NB4 (cell line): ENCODE measurements at regions not wholly inside any gene's neighbourhood (a gene's known extent, or its start where the extent isn't known, plus 50 kb on each side); places are given as distances from the start of the nearest gene placed in this dataset.
A peak's percentile ranks its signal among the peaks of the same experiment; 100 is the strongest.

Experiments used
- DNase-seq: peaks from one replicate; pipeline ENCODE4 v3.0.0; 2010; ENCODE audit warnings: low read depth
- H3K4me3 ChIP-seq: one replicate; pipeline ENCODE4 v1.5.1; 2011; ENCODE audit warnings: mild to moderate bottlenecking, low read depth, low read length, moderate library complexity
- MYC ChIP-seq: IDR thresholded peaks from 2 replicates; pipeline ENCODE4 v1.6.1; 2011; ENCODE audit warnings: low read depth, low read length
- POLR2A ChIP-seq: IDR thresholded peaks from 2 replicates; pipeline ENCODE4 v1.6.1; 2011; ENCODE audit warnings: mild to moderate bottlenecking; ENCODE audit not compliant: insufficient read length; ENCODE audit errors: extremely low read depth
- TF ChIP-seq, protein P1 (sequence below): IDR thresholded peaks from one replicate; pipeline ENCODE4 v1.5.1; 2012; ENCODE audit warnings: low read depth, low read length
- TF ChIP-seq, protein P2 (sequence below): IDR thresholded peaks from 2 replicates; pipeline ENCODE4 v1.6.1; 2011; ENCODE audit warnings: low read depth, low read length

DNA sequence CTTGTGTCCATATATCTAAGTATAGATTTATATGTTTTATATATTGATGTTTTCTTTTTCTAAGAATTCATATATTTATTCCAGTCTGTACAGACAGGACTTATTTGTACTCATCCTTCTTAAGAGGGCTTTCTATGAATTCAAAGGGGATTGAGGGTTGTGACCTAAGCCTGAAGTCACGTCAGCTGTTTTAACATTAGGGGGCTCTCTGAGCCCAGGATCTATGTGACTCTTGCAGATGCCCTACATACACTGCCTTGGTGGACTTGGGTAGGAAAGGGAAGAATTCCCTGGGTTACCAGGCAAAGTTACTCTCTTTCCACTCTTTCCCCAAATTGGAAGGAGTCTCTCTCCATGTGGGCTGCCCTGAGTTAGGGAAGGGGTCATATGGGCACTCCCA, 283.8 kb upstream of the DAB1 start:
- no peak overlapping the region for H3K4me3 ChIP-seq
- TF ChIP-seq POLR2A (no peak), MYC (no peak)
- TF ChIP-seq, protein P1, sequence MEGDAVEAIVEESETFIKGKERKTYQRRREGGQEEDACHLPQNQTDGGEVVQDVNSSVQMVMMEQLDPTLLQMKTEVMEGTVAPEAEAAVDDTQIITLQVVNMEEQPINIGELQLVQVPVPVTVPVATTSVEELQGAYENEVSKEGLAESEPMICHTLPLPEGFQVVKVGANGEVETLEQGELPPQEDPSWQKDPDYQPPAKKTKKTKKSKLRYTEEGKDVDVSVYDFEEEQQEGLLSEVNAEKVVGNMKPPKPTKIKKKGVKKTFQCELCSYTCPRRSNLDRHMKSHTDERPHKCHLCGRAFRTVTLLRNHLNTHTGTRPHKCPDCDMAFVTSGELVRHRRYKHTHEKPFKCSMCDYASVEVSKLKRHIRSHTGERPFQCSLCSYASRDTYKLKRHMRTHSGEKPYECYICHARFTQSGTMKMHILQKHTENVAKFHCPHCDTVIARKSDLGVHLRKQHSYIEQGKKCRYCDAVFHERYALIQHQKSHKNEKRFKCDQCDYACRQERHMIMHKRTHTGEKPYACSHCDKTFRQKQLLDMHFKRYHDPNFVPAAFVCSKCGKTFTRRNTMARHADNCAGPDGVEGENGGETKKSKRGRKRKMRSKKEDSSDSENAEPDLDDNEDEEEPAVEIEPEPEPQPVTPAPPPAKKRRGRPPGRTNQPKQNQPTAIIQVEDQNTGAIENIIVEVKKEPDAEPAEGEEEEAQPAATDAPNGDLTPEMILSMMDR: no peak
- TF ChIP-seq, protein P2, sequence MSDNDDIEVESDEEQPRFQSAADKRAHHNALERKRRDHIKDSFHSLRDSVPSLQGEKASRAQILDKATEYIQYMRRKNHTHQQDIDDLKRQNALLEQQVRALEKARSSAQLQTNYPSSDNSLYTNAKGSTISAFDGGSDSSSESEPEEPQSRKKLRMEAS: no peak
- DNase-seq: peak; percentile 2

DNA sequence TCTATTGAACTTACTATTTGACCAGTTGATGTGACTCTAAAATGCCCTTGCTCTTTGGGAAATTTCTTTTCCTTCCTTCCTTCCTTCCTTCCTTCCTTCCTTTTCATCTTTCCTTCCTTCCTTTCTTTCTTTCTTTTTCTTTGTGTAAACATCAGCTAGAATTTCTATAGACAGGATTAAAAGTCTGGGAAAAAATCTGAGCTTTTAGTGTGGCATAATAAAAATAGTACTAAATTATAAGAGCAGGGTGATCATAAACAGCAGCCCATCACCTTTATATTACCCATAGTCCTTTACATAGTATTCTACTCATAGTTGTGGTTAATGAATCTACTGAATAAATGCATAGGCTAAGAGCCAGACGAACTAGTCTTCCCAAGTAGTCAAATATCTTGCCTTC, 281.0 kb upstream of the DAB1 start:
- DNase-seq: no peak
- H3K4me3 ChIP-seq: no peak overlapping the region
- no peak for TF ChIP-seq MYC
- TF ChIP-seq, protein P1: no peak
- TF ChIP-seq POLR2A: no peak
- TF ChIP-seq, protein P2: no peak

DNA sequence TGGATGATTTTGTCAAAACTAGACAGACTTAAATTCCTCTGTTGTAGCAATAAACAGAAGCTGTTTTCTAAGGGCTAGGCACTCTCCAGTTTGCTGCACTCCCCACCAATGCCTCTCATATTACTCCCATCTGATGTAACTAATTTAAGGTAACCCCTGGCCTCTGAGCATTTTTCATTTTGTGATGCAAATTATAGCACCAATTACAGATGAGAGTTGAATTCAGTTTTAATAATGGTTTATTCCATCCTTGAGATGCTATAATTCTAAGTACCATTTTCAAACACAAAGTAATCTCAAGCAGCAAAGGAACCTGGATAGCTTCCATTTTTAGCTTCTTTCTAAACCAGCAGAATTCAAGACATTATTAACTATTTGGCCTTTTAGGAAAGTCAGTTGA, 280.4 kb upstream of the DAB1 start:
- no peak overlapping the region for H3K4me3 ChIP-seq
- TF ChIP-seq POLR2A (no peak), MYC (no peak)
- TF ChIP-seq, protein P2: no peak
- TF ChIP-seq, protein P1: no peak
- DNase-seq: no peak

DNA sequence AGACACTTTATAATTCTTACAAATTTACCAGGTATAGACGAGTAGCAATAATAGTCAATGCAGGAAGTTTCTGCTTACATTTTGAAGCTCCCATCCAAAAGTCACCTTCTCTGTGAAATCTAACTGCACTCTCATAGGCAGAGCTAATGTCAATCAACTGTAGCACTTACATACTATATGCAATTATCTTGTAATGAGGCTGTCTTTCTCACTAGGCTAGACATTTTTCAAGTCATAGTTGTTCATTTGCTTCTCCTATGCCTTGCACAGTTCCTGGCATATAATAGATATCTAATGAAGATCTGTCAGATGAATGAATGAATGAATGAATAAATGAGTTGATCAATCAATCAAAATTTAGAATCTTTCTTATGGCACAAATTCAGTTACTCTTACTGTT, 273.0 kb upstream of the DAB1 start:
- H3K4me3 ChIP-seq: no peak overlapping the region
- no peak for DNase-seq
- TF ChIP-seq, protein P2: no peak
- TF ChIP-seq, protein P1: no peak
- TF ChIP-seq POLR2A: no peak
- no peak for TF ChIP-seq MYC

DNA sequence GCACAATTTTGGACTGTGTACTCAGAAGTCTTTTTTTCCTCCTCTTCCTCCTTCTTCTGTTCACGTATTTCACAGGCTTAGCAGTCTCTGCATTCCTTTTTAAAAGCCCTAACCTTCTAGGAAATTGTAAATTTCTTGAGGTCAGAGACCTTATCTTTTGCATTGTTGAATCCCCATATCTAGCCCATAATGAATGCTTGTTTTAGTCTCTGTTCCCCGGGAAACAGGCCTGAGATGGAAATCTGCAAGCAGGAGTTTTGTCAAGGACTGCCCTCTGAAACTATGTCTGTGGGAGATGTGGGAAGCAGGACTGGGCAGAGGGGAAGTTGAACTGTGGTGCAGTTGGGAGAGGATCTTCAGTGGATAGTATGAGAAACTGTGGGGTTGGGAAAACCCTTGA, 272.2 kb upstream of the DAB1 start:
- no peak for DNase-seq
- TF ChIP-seq, protein P2: no peak
- TF ChIP-seq POLR2A (no peak), MYC (no peak)
- TF ChIP-seq, protein P1: no peak
- H3K4me3 ChIP-seq: no peak overlapping the region

DNA sequence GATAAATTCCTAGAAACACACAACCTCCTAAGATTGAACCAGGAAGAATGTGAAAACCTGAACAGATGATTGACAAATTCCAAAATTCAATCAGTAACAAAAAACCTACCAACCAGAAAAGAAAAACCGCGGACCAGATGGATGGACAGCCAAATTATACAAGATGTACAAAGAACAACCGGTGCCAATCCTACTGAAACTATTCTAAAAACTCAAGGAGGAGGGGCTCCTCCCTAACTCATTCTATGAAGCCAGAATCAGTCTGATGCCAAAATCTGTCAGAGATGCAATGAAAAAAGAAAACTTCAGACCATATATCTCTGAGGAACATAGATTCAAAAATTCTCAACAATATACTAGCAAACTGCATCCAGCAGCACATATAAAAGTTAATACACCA, 262.4 kb upstream of the DAB1 start:
- no peak for TF ChIP-seq MYC
- TF ChIP-seq, protein P2: no peak
- no peak for DNase-seq
- no peak overlapping the region for H3K4me3 ChIP-seq
